Pons (tissue), 1 donor: ENCODE measurements at regions not wholly inside any gene's neighbourhood (a gene's known extent, or its start where the extent isn't known, plus 50 kb on each side); places are given as distances from the start of the nearest gene placed in this dataset.
A peak's percentile ranks its signal among the peaks of the same experiment; 100 is the strongest.

ENCODE experiments used
- DNase-seq: peaks from one replicate; pipeline ENCODE4 v3.0.0-alpha.2; 2016; ENCODE audit warnings: low spot score

GRCh38 chr1:81071969-81072753, 728.6 kb upstream of the ADGRL2 start:
- no peak for DNase-seq

- DNase-seq, result no peak
Observed at GRCh38 chr1:81071072-81071858, 729.5 kb upstream of the ADGRL2 start.

GRCh38 chr1:81069856-81070255, 730.9 kb upstream of the ADGRL2 start:
- no peak for DNase-seq

- DNase-seq, result no peak
Observed at GRCh38 chr1:81068726-81069125, 732.0 kb upstream of the ADGRL2 start.

- no peak for DNase-seq
Observed at GRCh38 chr1:81053826-81054225, 746.9 kb upstream of the ADGRL2 start.

GRCh38 chr1:81052162-81052561, 748.6 kb upstream of the ADGRL2 start:
- no peak for DNase-seq

GRCh38 chr1:81050390-81050789, 750.3 kb upstream of the ADGRL2 start:
- DNase-seq, result no peak

- DNase-seq, result peak; percentile 22
Observed at GRCh38 chr1:81044708-81045107, 756.0 kb upstream of the ADGRL2 start.

- no peak for DNase-seq
Observed at GRCh38 chr1:81042225-81042624, 758.5 kb upstream of the ADGRL2 start.

- DNase-seq, result no peak
Observed at GRCh38 chr1:81034291-81034690, 766.4 kb upstream of the ADGRL2 start.

- no peak for DNase-seq
Observed at GRCh38 chr1:81032973-81033425, 767.7 kb upstream of the ADGRL2 start.

- no peak for DNase-seq
Observed at GRCh38 chr1:81032374-81032773, 768.4 kb upstream of the ADGRL2 start.

- no peak for DNase-seq
Observed at GRCh38 chr1:81030441-81030840, 770.3 kb upstream of the ADGRL2 start.

GRCh38 chr1:81029266-81029665, 771.5 kb upstream of the ADGRL2 start:
- DNase-seq, result no peak

- DNase-seq, result no peak
Observed at GRCh38 chr1:81023187-81023724, 777.5 kb upstream of the ADGRL2 start.

- DNase-seq, result no peak
Observed at GRCh38 chr1:81021134-81021533, 779.6 kb upstream of the ADGRL2 start.

- DNase-seq, result no peak
Observed at GRCh38 chr1:81020506-81020905, 780.2 kb upstream of the ADGRL2 start.

- DNase-seq, result no peak
Observed at GRCh38 chr1:81010126-81010525, 790.6 kb upstream of the ADGRL2 start.

GRCh38 chr1:81008293-81008692, 792.4 kb upstream of the ADGRL2 start:
- DNase-seq, result no peak

- no peak for DNase-seq
Observed at GRCh38 chr1:81007024-81007423, 793.7 kb upstream of the ADGRL2 start.

GRCh38 chr1:81006502-81006901, 794.2 kb upstream of the ADGRL2 start:
- DNase-seq, result no peak

- peak; percentile 2 for DNase-seq
Observed at GRCh38 chr1:81004011-81004410, 796.7 kb upstream of the ADGRL2 start.

GRCh38 chr1:80994934-80995333, 805.8 kb upstream of the ADGRL2 start:
- no peak for DNase-seq
